GM12873 (cell line): ENCODE measurements at regions not wholly inside any gene's neighbourhood (a gene's known extent, or its start where the extent isn't known, plus 50 kb on each side); places are given as distances from the start of the nearest gene placed in this dataset.

Experiments
- TF ChIP-seq, protein P1 (sequence below): IDR thresholded peaks from 2 replicates; pipeline ENCODE4 v1.5.1; 2012; ENCODE audit warnings: low read depth, mild to moderate bottlenecking, moderate library complexity, low read length, control low read depth; ENCODE audit not compliant: insufficient read depth; ENCODE audit errors: missing control alignments

DNA sequence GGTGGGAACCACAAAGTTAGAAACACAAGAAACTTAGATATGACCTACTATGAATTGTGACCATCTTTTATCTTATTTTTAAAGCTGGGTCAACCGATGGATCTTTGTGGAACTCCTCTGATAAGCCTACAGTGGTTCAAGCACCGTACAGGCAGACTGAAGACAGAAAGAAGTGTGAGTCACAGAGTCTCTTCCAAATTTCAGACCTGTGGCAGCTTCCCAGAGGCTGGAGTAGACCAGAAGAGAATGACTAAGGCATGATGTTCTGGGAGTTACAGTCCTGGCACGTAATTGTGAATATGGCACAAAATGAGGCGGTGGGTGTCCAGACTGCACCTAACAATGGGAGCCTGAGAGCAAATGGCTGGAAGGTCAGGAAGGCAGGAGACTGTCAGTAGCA is 70.0 kb downstream of the LMO4 start:
- TF ChIP-seq, protein P1, sequence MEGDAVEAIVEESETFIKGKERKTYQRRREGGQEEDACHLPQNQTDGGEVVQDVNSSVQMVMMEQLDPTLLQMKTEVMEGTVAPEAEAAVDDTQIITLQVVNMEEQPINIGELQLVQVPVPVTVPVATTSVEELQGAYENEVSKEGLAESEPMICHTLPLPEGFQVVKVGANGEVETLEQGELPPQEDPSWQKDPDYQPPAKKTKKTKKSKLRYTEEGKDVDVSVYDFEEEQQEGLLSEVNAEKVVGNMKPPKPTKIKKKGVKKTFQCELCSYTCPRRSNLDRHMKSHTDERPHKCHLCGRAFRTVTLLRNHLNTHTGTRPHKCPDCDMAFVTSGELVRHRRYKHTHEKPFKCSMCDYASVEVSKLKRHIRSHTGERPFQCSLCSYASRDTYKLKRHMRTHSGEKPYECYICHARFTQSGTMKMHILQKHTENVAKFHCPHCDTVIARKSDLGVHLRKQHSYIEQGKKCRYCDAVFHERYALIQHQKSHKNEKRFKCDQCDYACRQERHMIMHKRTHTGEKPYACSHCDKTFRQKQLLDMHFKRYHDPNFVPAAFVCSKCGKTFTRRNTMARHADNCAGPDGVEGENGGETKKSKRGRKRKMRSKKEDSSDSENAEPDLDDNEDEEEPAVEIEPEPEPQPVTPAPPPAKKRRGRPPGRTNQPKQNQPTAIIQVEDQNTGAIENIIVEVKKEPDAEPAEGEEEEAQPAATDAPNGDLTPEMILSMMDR: no peak

DNA sequence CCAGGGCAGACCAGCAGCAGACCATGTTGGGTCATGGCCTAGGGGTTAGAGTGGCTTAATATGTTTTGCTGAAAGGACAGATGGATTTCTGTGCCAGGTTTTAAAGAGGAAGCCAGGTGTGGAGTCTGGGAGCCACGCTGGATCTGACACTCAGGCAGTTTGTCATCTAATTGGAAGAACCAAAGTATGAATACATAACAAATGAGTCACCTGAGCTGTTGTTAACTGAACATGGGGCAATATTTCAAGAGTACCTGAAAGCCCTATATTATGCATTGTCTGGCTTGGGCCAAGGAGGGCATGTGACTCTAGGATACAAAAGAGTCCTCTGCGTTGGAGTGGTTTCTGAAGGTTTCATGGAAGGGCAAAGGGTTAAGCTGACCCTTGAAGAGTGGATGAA is 70.6 kb downstream of the LMO4 start:
- TF ChIP-seq, protein P1: no peak

DNA sequence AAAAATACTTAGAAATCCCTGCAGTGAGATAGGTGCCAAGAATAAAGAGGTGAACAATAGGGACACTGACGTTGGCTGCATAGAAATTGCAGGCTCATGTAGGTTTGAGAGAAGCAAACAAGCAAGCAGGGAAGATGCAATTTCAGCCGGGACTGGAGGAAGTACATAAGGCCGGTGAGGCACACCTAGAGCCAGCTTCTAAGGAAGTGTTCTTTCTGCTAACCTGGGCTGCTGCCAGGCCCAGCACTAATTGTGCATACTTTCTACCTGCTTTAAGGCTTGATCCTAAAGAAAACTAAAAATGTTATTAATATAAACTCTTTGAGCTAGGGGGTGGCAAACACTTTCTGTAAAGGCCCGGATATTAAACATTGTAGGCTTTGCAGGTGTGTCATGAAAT is 71.0 kb downstream of the LMO4 start:
- TF ChIP-seq, protein P1: no peak

DNA sequence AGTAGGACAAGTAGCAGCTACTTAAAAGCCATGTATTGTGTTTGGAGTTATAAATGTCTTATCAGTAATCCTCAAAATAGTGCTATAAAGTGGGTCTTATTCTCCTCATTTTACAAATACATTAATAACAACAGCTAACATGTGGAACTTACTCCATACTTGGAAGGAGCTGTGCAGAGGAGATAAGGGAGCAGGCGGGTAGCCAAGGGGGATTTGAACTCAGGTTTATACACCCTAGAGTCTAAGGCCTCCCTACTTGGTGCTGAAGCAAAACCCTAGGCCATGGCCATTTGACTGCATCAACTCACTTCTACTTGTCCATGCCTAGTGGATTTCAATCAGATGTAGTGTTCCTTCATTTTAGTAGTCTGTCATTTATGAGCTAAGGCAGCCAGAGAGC is 72.1 kb downstream of the LMO4 start:
- TF ChIP-seq, protein P1: no peak

DNA sequence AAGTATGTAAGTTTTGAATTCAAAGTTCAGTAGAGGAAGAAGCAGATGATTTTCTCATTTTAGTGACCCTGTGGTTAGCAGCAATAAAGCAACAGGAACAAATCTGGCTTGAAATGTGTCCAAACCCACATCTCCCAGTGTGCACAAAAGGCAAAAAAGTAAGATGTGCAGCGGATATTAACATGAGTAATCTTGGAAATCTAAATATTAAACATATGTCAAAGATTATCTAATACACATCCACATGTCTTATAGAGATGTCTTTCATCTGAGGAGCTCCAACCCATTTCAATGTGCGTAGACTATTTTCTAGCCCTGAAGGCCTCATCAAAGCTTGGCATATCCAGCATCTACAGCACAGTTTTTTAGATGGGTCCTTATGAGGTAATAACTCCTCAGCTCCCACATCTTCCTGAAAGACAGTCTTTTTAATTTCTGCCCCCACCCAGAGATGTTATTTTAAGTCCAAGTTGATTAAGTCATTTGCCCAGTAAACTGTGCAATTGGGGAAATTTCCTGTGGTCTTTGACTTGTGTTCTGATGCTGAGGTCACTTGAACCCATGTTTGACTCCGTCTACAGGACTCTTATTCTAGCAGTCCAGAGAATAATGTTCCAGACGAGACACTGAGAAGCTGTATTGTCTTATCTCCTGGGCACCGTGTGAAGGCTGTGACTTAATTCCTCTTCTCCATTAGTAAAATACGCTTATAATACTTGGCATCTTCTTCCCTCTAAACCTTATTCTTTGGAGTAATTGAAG is 73.7 kb downstream of the LMO4 start:
- TF ChIP-seq, protein P1: no peak

DNA sequence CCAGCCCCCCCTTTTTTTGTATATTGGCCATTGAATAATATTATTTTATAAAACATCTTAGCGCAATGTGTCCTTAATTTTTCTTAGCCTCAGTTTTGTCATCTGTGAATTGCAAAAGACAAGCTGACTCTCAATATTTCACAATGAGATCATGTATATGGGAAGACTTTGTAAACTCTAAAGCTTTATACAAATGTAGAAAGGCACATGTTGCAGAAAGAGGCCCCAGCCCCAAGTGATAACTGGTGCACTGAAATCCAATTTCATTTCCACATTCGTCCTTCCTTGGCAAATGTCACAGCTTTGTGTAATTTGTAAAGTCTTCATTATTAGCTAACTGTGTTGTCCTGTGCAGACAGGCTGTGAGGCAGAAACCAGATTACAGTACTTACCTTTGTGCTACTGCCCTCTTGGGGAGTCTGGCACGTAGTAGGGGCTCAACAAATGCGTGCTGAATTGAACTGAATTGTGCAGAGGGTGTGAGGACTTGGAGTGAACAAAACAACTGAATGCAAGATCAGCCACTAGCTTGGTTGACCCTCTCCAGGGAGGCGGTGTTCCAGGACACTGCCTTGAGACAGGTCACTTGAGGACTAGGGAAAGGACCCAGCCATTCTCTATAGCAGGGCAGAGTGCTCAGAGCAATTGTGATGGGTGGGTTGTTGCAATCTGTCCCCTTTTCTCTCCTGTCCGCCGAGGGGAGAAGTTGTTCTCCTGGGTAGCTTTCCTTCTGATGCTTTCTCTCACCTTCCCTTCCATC is 74.6 kb downstream of the LMO4 start:
- TF ChIP-seq, protein P1: no peak

DNA sequence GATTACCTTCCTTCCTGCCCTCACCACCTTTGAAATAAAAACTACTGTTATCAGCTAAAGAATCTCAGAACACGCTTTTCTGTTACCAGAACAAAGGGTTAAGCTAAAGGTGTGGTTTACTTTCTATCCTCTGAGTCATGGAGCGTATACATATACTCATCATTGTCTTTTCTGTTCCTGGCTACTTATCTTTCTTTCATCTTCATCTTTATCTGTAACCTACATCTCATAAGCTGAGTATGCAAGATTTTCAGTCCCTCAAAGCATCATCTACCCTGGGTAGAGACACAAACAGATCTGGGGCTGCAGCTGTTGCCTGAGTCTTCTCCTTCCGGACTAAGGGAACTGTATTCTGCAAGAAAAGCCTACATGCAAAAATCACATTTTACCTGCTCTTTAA is 75.6 kb downstream of the LMO4 start:
- TF ChIP-seq, protein P1: no peak
